CD4-positive, alpha-beta T cell (primary cell): ENCODE measurements at regions not wholly inside any gene's neighbourhood (a gene's known extent, or its start where the extent isn't known, plus 50 kb on each side); places are given as distances from the start of the nearest gene placed in this dataset.

ENCODE experiments used
- ATAC-seq: fragments of 200-7000 bp; cut with Tn5 transposase; one replicate; pipeline ENCODE4 v1.10.0; 2022; ENCODE audit warnings: mild to moderate bottlenecking; ENCODE audit not compliant: poor library complexity
- CTCF ChIA-PET: fragments of 350-600 bp; sonication (Branson Sonifier 250); formaldehyde crosslinking; loops from one replicate; lab custom pipeline; 2021; ENCODE audit warnings: antibody characterized with exemption, inconsistent platforms; lab: Charles Lee
- POLR2A ChIA-PET: fragments of 350-600 bp; sonication (Branson Sonifier 250); formaldehyde crosslinking; loops from one replicate; lab custom pipeline; 2021; ENCODE audit warnings: antibody characterized with exemption, inconsistent platforms; lab: Charles Lee
- DNase-seq, 14 experiments: peaks; one replicate each; pipeline ENCODE4 v3.0.0-alpha.2; 2013 to 2020; ENCODE audit warnings: mixed read lengths in 2 of 14
- H3K27ac ChIP-seq, 2 donors: one replicate each; pipeline versions ENCODE4 v1.5.1 to v1.7.0; 2013; ENCODE audit warnings: low read length in 2 of 2, low read depth in 1 of 2, mild to moderate bottlenecking in 1 of 2
- H3K27me3 ChIP-seq, 2 experiments: 1 replicate in 1 of 2; 2 replicates in 1 of 2; pipeline versions ENCODE4 v1.6.1 to v1.7.0; 2013; ENCODE audit warnings: low read length in 2 of 2, control low read depth in 1 of 2, mild to moderate bottlenecking in 1 of 2, moderate library complexity in 1 of 2; ENCODE audit not compliant: insufficient read depth in 2 of 2, control insufficient read depth in 1 of 2
- H3K36me3 ChIP-seq: one replicate; pipeline ENCODE4 v1.6.1; 2013; ENCODE audit warnings: low read length, control low read depth; ENCODE audit not compliant: insufficient read depth
- H3K4me1 ChIP-seq: one replicate; pipeline ENCODE4 v1.6.1; 2013; ENCODE audit warnings: low read length, control low read depth; ENCODE audit not compliant: insufficient read depth
- H3K4me3 ChIP-seq: one replicate; pipeline ENCODE4 v1.5.1; 2013; ENCODE audit warnings: mild to moderate bottlenecking, low read length, moderate library complexity
- H3K9me3 ChIP-seq, 2 experiments: 1 replicate in 1 of 2; 2 replicates in 1 of 2; pipeline versions ENCODE4 v1.6.1 to v1.7.0; 2013; ENCODE audit warnings: low read length in 2 of 2, mild to moderate bottlenecking in 2 of 2, control low read depth in 1 of 2, moderate library complexity in 1 of 2; ENCODE audit not compliant: control insufficient read depth in 1 of 2, insufficient read depth in 1 of 2
- H3K27ac Mint-ChIP-seq: one replicate; pipeline ENCODE4 v1.8.0; 2020; ENCODE audit warnings: mixed read lengths
- H3K27me3 Mint-ChIP-seq: one replicate; pipeline ENCODE4 v1.8.0; 2021; ENCODE audit warnings: mixed read lengths
- H3K36me3 Mint-ChIP-seq: one replicate; pipeline ENCODE4 v1.8.0; 2021; ENCODE audit warnings: low read depth, mixed read lengths
- H3K4me1 Mint-ChIP-seq: one replicate; pipeline ENCODE4 v1.8.0; 2021; ENCODE audit warnings: low read depth, mixed read lengths
- H3K4me3 Mint-ChIP-seq: one replicate; pipeline ENCODE4 v1.8.0; 2020; ENCODE audit warnings: mild to moderate bottlenecking, mixed read lengths
- H3K9me3 Mint-ChIP-seq: one replicate; pipeline ENCODE4 v1.8.0; 2020; ENCODE audit warnings: mixed read lengths
- intact Hi-C, 2 experiments: fragments of 100-400 bp; cut with DNase I in 1 of 2; cut with micrococcal nuclease in 1 of 2; formaldehyde crosslinking; loops; one replicate each; pipeline versions ENCODE4 v1.15.1 to v1.9.0; 2023 to 2025; cut with DNase I, micrococcal nuclease
- TF ChIP-seq, protein P1 (sequence below): fragments of 200-600 bp; IDR thresholded peaks from one replicate; pipeline ENCODE4 v1.8.0; 2022; ENCODE audit warnings: antibody characterized with exemption, mild to moderate bottlenecking

DNA sequence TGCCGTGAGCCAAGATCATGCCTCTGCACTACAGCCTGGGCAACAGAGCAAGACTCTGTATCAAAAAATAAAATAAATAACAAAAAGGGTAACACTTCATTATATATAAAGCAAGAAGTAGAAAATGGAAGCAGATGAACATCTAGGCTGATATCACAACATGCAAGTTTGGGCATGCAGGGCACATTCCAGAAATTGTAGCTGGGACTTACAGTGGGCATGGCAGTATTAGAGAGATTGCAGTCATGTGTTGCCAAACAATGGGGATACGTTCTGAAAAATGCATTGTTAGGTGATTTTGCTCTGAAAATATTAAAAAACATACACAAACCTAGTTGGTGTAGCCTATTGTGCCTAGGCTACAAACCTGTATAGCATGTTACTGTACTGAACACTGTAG lies 441.0 kb upstream of the PRMT6 start:
- Mint-ChIP-seq H3K27me3 (no peaks in the 10 kb centered on the region), H3K4me3 (no peak overlapping the region), H3K4me1 (no peaks in the 10 kb centered on the region), H3K36me3 (no peaks in the 10 kb centered on the region), H3K27ac (no peak overlapping the region), H3K9me3 (peaks cover 9% of the 10 kb centered on the region)
- H3K4me3 ChIP-seq, result no peak overlapping the region
- TF ChIP-seq, protein P1, sequence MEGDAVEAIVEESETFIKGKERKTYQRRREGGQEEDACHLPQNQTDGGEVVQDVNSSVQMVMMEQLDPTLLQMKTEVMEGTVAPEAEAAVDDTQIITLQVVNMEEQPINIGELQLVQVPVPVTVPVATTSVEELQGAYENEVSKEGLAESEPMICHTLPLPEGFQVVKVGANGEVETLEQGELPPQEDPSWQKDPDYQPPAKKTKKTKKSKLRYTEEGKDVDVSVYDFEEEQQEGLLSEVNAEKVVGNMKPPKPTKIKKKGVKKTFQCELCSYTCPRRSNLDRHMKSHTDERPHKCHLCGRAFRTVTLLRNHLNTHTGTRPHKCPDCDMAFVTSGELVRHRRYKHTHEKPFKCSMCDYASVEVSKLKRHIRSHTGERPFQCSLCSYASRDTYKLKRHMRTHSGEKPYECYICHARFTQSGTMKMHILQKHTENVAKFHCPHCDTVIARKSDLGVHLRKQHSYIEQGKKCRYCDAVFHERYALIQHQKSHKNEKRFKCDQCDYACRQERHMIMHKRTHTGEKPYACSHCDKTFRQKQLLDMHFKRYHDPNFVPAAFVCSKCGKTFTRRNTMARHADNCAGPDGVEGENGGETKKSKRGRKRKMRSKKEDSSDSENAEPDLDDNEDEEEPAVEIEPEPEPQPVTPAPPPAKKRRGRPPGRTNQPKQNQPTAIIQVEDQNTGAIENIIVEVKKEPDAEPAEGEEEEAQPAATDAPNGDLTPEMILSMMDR, result no peak
- no peaks in the 10 kb centered on the region for H3K36me3 ChIP-seq
- CTCF ChIA-PET, result no interaction called here
- no peaks in the 10 kb centered on the region for H3K4me1 ChIP-seq
- H3K27ac ChIP-seq, result no peak overlapping the region
- POLR2A ChIA-PET, result no interaction called here
- ATAC-seq (no peak), DNase-seq (no peak)
- peaks cover 0 to 17% of the 10 kb centered on the region in 2 experiments for H3K9me3 ChIP-seq
- no peaks in the 10 kb centered on the region for H3K27me3 ChIP-seq
- intact Hi-C loops, result no loop called here

GRCh38 chr1:106619080-106619826 lies 437.2 kb upstream of the PRMT6 start:
- ATAC-seq, result no peak
- Histone ChIP-seq H3K27me3 (no peaks in the 10 kb centered on the region), H3K4me3 (no peak overlapping the region), H3K36me3 (no peaks in the 10 kb centered on the region), H3K4me1 (no peaks in the 10 kb centered on the region), H3K27ac (no peak overlapping the region), H3K9me3 (peaks cover 0 to 20% of the 10 kb centered on the region in 2 experiments)
- Mint-ChIP-seq H3K27me3 (no peaks in the 10 kb centered on the region), H3K36me3 (no peaks in the 10 kb centered on the region), H3K9me3 (peaks cover 2% of the 10 kb centered on the region), H3K4me1 (no peaks in the 10 kb centered on the region), H3K27ac (no peak overlapping the region), H3K4me3 (no peak overlapping the region)
- TF ChIP-seq, protein P1, result no peak
- intact Hi-C loops, result no loop called here
- DNase-seq, result peak in 1 of 14 experiments; percentile 4
- ChIA-PET CTCF (no interaction called here), POLR2A (no interaction called here)

GRCh38 chr1:106619827-106620134 lies 436.7 kb upstream of the PRMT6 start:
- Mint-ChIP-seq H3K27ac (no peak overlapping the region), H3K36me3 (no peaks in the 10 kb centered on the region), H3K4me3 (no peak overlapping the region), H3K4me1 (no peaks in the 10 kb centered on the region), H3K9me3 (peaks cover 2% of the 10 kb centered on the region), H3K27me3 (no peaks in the 10 kb centered on the region)
- peaks cover 0 to 20% of the 10 kb centered on the region in 2 experiments for H3K9me3 ChIP-seq
- ChIA-PET CTCF (no interaction called here), POLR2A (no interaction called here)
- H3K27ac ChIP-seq, result no peak overlapping the region
- TF ChIP-seq, protein P1, result no peak
- H3K27me3 ChIP-seq, result no peaks in the 10 kb centered on the region
- ATAC-seq (no peak), DNase-seq (no peak)
- no peaks in the 10 kb centered on the region for H3K4me1 ChIP-seq
- intact Hi-C loops, result no loop called here
- H3K4me3 ChIP-seq, result no peak overlapping the region
- no peaks in the 10 kb centered on the region for H3K36me3 ChIP-seq
